OCI-LY1 (cell line): ENCODE measurements at regions not wholly inside any gene's neighbourhood (a gene's known extent, or its start where the extent isn't known, plus 50 kb on each side); places are given as distances from the start of the nearest gene placed in this dataset.

Experiments used
- EZH2 ChIP-seq: fragments of 200-600 bp; sonication (generic), shearing (Covaris generic); IDR thresholded peaks from 2 replicates; pipeline ENCODE4 v1.8.0; 2017; ENCODE audit warnings: borderline replicate concordance, mixed run types, mild to moderate bottlenecking, antibody characterized with exemption, low read length, moderate library complexity, mixed read lengths
- TF ChIP-seq, protein P1 (sequence below): fragments of 200-600 bp; sonication (generic), shearing (Covaris generic); IDR thresholded peaks from 2 replicates; pipeline ENCODE4 v1.5.1; 2017; ENCODE audit warnings: mild to moderate bottlenecking, antibody characterized with exemption, low read length, moderate library complexity, mixed read lengths

GRCh38 chr20:55565096-55565773 is 440.1 kb downstream of the CBLN4 start:
- TF ChIP-seq, protein P1, sequence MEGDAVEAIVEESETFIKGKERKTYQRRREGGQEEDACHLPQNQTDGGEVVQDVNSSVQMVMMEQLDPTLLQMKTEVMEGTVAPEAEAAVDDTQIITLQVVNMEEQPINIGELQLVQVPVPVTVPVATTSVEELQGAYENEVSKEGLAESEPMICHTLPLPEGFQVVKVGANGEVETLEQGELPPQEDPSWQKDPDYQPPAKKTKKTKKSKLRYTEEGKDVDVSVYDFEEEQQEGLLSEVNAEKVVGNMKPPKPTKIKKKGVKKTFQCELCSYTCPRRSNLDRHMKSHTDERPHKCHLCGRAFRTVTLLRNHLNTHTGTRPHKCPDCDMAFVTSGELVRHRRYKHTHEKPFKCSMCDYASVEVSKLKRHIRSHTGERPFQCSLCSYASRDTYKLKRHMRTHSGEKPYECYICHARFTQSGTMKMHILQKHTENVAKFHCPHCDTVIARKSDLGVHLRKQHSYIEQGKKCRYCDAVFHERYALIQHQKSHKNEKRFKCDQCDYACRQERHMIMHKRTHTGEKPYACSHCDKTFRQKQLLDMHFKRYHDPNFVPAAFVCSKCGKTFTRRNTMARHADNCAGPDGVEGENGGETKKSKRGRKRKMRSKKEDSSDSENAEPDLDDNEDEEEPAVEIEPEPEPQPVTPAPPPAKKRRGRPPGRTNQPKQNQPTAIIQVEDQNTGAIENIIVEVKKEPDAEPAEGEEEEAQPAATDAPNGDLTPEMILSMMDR, result no peak
- no peak for TF ChIP-seq EZH2
